ENCODE measurements at regions not wholly inside any gene's neighbourhood (a gene's known extent, or its start where the extent isn't known, plus 50 kb on each side); places are given as distances from the start of the nearest gene placed in this dataset.

DNA sequence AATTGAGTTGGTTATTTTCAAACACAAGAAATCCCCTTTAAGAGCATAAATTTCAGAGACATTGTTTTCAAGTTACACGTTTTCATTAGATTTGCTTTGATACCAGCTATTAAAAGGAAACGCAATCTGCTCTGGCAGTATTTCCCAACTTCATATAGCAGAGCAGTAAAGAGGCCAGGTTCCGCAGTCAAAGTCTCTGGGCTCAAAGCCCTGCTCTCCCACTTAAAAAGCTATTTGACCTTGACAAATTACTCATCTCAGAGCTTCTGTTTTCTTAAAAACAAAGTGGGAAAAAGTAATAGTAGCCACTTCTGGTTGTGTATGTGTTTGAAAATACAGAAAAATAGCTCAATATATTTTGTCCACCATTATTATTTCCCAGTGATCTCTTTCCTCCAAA, 89.7 kb upstream of the CDYL2 start:
- no peak for TF ChIP-seq POLR2A (IDR thresholded peaks at IDR 0.05)
- TF ChIP-seq CTCF (IDR thresholded peaks at IDR 0.05), result no peak
- no peak for TF ChIP-seq POLR2AphosphoS5 (IDR thresholded peaks at IDR 0.05; ENCODE audit: insufficient read depth in 1 of 2, low read depth in 1 of 2)
